ENCODE measurements at regions not wholly inside any gene's neighbourhood (a gene's known extent, or its start where the extent isn't known, plus 50 kb on each side); places are given as distances from the start of the nearest gene placed in this dataset.

DNA sequence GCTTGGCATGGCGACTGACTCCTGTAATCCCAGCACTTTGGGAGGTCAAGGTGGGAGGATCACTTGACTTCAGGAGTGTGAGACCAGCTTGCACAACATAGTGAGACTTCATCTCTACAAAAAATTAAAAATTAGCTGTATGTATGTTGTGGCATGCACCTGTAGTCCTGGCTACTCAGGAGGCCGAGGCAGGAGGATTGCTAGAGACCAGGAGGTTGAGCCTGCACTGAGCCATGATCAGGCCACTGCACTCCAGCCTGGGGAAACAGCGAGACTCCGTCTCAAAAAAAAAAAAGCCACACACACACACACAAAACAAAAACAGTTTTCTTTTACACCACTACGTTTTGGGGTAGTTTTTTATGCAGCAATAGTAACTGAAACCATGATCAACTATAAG, 89.0 kb upstream of the DHX40 start:
- no peaks in the 10 kb centered on the region for H3K9me3 Mint-ChIP-seq (ENCODE audit: low read depth)
- H3K27ac Mint-ChIP-seq (ENCODE audit: unreplicated experiment), result no peak overlapping the region
- no peaks in the 10 kb centered on the region for H3K36me3 Mint-ChIP-seq (ENCODE audit: low read depth)
- no peaks in the 10 kb centered on the region for H3K27me3 Mint-ChIP-seq (ENCODE audit: low read depth)
- no peak for DNase-seq (ENCODE audit: low spot score)
- TF ChIP-seq, protein P1, sequence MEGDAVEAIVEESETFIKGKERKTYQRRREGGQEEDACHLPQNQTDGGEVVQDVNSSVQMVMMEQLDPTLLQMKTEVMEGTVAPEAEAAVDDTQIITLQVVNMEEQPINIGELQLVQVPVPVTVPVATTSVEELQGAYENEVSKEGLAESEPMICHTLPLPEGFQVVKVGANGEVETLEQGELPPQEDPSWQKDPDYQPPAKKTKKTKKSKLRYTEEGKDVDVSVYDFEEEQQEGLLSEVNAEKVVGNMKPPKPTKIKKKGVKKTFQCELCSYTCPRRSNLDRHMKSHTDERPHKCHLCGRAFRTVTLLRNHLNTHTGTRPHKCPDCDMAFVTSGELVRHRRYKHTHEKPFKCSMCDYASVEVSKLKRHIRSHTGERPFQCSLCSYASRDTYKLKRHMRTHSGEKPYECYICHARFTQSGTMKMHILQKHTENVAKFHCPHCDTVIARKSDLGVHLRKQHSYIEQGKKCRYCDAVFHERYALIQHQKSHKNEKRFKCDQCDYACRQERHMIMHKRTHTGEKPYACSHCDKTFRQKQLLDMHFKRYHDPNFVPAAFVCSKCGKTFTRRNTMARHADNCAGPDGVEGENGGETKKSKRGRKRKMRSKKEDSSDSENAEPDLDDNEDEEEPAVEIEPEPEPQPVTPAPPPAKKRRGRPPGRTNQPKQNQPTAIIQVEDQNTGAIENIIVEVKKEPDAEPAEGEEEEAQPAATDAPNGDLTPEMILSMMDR (IDR thresholded peaks at IDR 0.05), result no peak
- no peak overlapping the region for H3K4me3 Mint-ChIP-seq (ENCODE audit: unreplicated experiment)
- H3K4me1 Mint-ChIP-seq (ENCODE audit: low read depth), result no peaks in the 10 kb centered on the region

- Mint-ChIP-seq H3K4me1 (ENCODE audit: low read depth) (peaks cover 11% of the 10 kb centered on the region), H3K27me3 (ENCODE audit: low read depth) (no peaks in the 10 kb centered on the region), H3K4me3 (ENCODE audit: unreplicated experiment) (no peak overlapping the region), H3K27ac (ENCODE audit: unreplicated experiment) (no peak overlapping the region), H3K36me3 (ENCODE audit: low read depth) (no peaks in the 10 kb centered on the region), H3K9me3 (ENCODE audit: low read depth) (peaks cover 3% of the 10 kb centered on the region)
- TF ChIP-seq, protein P1 (IDR thresholded peaks at IDR 0.05), result no peak
- no peak for DNase-seq (ENCODE audit: low spot score)
Observed at GRCh38 chr17:59479141-59479540, 86.3 kb upstream of the DHX40 start.

DNA sequence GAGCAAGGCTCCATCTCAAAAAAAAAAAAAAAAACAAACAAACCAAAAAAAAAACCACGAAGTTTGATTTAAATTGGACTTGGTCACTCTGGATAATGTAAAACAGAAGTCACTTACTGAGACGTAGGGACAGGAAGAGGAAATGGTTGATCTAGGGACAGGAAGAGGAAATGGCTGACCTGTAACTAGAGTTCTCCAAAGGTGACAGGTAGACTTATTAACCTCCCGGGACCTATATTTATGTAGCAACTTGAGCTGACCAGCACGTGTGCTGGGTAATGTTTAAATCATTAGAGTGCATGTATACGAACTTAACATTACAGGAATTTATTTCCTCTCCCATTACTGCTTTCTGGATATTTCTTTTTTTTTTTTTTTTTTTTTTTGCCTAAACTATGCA, 81.5 kb upstream of the DHX40 start:
- H3K9me3 Mint-ChIP-seq (ENCODE audit: low read depth), result peaks cover 3% of the 10 kb centered on the region
- H3K36me3 Mint-ChIP-seq (ENCODE audit: low read depth), result peaks cover 1% of the 10 kb centered on the region
- H3K27me3 Mint-ChIP-seq (ENCODE audit: low read depth), result peaks cover 4% of the 10 kb centered on the region
- H3K4me1 Mint-ChIP-seq (ENCODE audit: low read depth), result peaks cover 16% of the 10 kb centered on the region
- H3K4me3 Mint-ChIP-seq (ENCODE audit: unreplicated experiment), result no peak overlapping the region
- no peak for DNase-seq (ENCODE audit: low spot score)
- peak overlapping the region; percentile 71 for H3K27ac Mint-ChIP-seq (ENCODE audit: unreplicated experiment)
- TF ChIP-seq, protein P1 (IDR thresholded peaks at IDR 0.05), result no peak

DNA sequence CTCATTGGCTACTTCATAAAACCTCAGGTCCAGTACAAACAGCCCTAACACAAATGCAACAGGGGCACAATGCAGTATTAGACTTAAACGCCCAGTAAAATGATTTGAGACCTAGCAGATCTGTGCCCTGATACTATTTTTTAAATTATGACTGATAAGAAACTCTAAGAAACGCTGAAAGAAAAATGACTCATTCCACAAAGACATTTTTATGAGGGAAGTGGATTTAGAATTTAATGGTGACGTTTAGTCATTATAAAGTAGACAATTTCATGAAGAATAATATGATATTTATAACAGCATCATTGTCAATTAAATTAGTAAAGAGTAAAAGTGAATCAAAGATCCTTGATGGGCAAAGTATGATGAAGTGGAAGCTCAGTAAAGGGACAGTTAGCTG, 80.4 kb upstream of the DHX40 start:
- TF ChIP-seq, protein P1 (IDR thresholded peaks at IDR 0.05), result no peak
- Mint-ChIP-seq H3K4me1 (ENCODE audit: low read depth) (peaks cover 24% of the 10 kb centered on the region), H3K4me3 (ENCODE audit: unreplicated experiment) (no peak overlapping the region), H3K27ac (ENCODE audit: unreplicated experiment) (no peak overlapping the region), H3K9me3 (ENCODE audit: low read depth) (peaks cover 3% of the 10 kb centered on the region), H3K27me3 (ENCODE audit: low read depth) (peaks cover 4% of the 10 kb centered on the region), H3K36me3 (ENCODE audit: low read depth) (peaks cover 1% of the 10 kb centered on the region)
- DNase-seq (ENCODE audit: low spot score), result no peak

DNA sequence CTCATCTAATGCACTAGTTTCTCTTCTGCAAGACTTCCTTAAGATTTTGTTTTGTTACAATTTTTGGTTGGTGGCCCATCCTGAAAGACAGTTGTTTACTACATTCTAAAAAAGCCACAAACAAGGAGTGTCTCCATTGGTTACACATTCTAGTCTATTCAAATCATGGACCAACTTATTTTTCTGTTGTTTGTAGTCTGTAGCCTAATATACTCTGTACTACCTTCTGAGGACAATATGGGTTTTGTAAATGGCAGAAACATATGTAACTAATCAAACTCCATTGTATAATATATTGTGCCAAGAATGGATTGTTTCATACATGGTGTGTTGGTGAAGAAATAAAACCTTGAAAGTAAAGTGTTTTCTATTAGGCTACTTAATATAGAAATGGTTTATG, 79.5 kb upstream of the DHX40 start:
- H3K4me1 Mint-ChIP-seq (ENCODE audit: low read depth), result peaks cover 32% of the 10 kb centered on the region
- TF ChIP-seq, protein P1 (IDR thresholded peaks at IDR 0.05), result no peak
- no peak overlapping the region for H3K27ac Mint-ChIP-seq (ENCODE audit: unreplicated experiment)
- peaks cover 1% of the 10 kb centered on the region for H3K36me3 Mint-ChIP-seq (ENCODE audit: low read depth)
- no peak overlapping the region for H3K4me3 Mint-ChIP-seq (ENCODE audit: unreplicated experiment)
- no peak for DNase-seq (ENCODE audit: low spot score)
- peaks cover 4% of the 10 kb centered on the region for H3K27me3 Mint-ChIP-seq (ENCODE audit: low read depth)
- peaks cover 3% of the 10 kb centered on the region for H3K9me3 Mint-ChIP-seq (ENCODE audit: low read depth)
